Caco-2 (cell line): ENCODE measurements at regions not wholly inside any gene's neighbourhood (a gene's known extent, or its start where the extent isn't known, plus 50 kb on each side); places are given as distances from the start of the nearest gene placed in this dataset.

Source experiments
- BruUV-seq: library from RNA; stranded (reverse); fragments of 400-500 nt; replicated peaks from 2 replicates; lab custom pipeline; 2021; lab: Mats Ljungman, UMichigan
- CTCF ChIA-PET: fragments of 300-600 bp; sonication (Branson Sonifier 250); formaldehyde crosslinking; loops from one replicate; lab custom pipeline; 2022; ENCODE audit warnings: antibody characterized with exemption; lab: Charles Lee
- POLR2A ChIA-PET: fragments of 300-600 bp; sonication (Branson Sonifier 250); formaldehyde crosslinking; loops from one replicate; lab custom pipeline; 2022; ENCODE audit warnings: antibody characterized with exemption; lab: Charles Lee
- DNase-seq, 2 experiments: peaks; one replicate each; pipeline versions ENCODE4 v3.0.0 to v3.0.0-alpha.2; 2020 to 2022
- H3K27me3 ChIP-seq: replicated peaks from 2 replicates; pipeline ENCODE4 v1.6.0; 2011; ENCODE audit warnings: low read length; ENCODE audit not compliant: control insufficient read depth, insufficient read depth
- H3K36me3 ChIP-seq: 2 replicates; pipeline ENCODE4 v1.5.1; 2011; ENCODE audit warnings: low read length; ENCODE audit not compliant: control insufficient read depth, insufficient read depth
- H3K4me1 ChIP-seq: fragments of 250-450 bp; sonication (Bioruptor Pico); 2 replicates; pipeline ENCODE4 v1.5.1; 2020; ENCODE audit warnings: mild to moderate bottlenecking
- H3K4me3 ChIP-seq: 2 replicates; pipeline ENCODE4 v1.5.1; 2011; ENCODE audit warnings: low read depth, mild to moderate bottlenecking, control low read depth, low read length
- H3K9me3 ChIP-seq: fragments of 250-450 bp; sonication (Bioruptor Pico); 2 replicates; pipeline ENCODE4 v1.5.1; 2020; ENCODE audit warnings: mild to moderate bottlenecking, moderate library complexity
- H3K27ac Mint-ChIP-seq: one replicate; pipeline ENCODE4 v1.8.0; 2022; ENCODE audit warnings: mixed read lengths; ENCODE audit not compliant: unreplicated experiment
- H3K27me3 Mint-ChIP-seq: one replicate; pipeline ENCODE4 v1.8.0; 2022; ENCODE audit warnings: mixed read lengths; ENCODE audit not compliant: insufficient read depth, unreplicated experiment
- H3K36me3 Mint-ChIP-seq: one replicate; pipeline ENCODE4 v1.8.0; 2022; ENCODE audit warnings: mild to moderate bottlenecking, mixed read lengths; ENCODE audit not compliant: insufficient read depth, unreplicated experiment
- H3K4me1 Mint-ChIP-seq: one replicate; pipeline ENCODE4 v1.8.0; 2022; ENCODE audit warnings: low read depth, mixed read lengths; ENCODE audit not compliant: unreplicated experiment
- H3K4me3 Mint-ChIP-seq: one replicate; pipeline ENCODE4 v1.8.0; 2022; ENCODE audit warnings: mild to moderate bottlenecking, moderate library complexity, mixed read lengths; ENCODE audit not compliant: unreplicated experiment
- H3K9me3 Mint-ChIP-seq: one replicate; pipeline ENCODE4 v1.8.0; 2022; ENCODE audit warnings: mixed read lengths; ENCODE audit not compliant: unreplicated experiment
- CTCF ChIP-seq, 2 experiments: fragments of 200-600 bp in 1 of 2; IDR thresholded peaks; 1 replicate in 1 of 2; 2 replicates in 1 of 2; pipeline versions ENCODE4 v1.5.1 to v1.8.0; 2011 to 2022; ENCODE audit warnings: antibody characterized with exemption in 1 of 2, control low read depth in 1 of 2, inconsistent platforms in 1 of 2, low read depth in 1 of 2, low read length in 1 of 2, mild to moderate bottlenecking in 1 of 2, moderate library complexity in 1 of 2; ENCODE audit not compliant: insufficient read depth in 1 of 2, severe bottlenecking in 1 of 2, unreplicated experiment in 1 of 2
- intact Hi-C: fragments of 100-400 bp; cut with micrococcal nuclease; formaldehyde crosslinking; loops from one replicate; pipeline ENCODE4 v1.10.0; 2022; ENCODE audit not compliant: unreplicated experiment

GRCh38 chr21:35481005-35481404 lies 431.9 kb upstream of the RUNX1 start:
- TF ChIP-seq CTCF (IDR thresholded peaks at IDR 0.05; ENCODE audit: insufficient read depth in 1 of 2, low read depth in 1 of 2, low read length in 1 of 2, severe bottlenecking in 1 of 2, unreplicated experiment in 1 of 2), result no peak
- no peak overlapping the region for H3K27ac Mint-ChIP-seq
- intact Hi-C loops, result no loop called here
- H3K36me3 Mint-ChIP-seq, result peaks cover 4% of the 10 kb centered on the region
- Histone ChIP-seq H3K36me3 (no peaks in the 10 kb centered on the region), H3K4me3 (no peak overlapping the region), H3K9me3 (no peaks in the 10 kb centered on the region), H3K4me1 (no peaks in the 10 kb centered on the region), H3K27me3 (no peaks in the 10 kb centered on the region)
- BruUV-seq, result no TSS peak
- H3K9me3 Mint-ChIP-seq, result peaks cover 13% of the 10 kb centered on the region
- no peak for DNase-seq
- no peak overlapping the region for H3K4me3 Mint-ChIP-seq
- H3K27me3 Mint-ChIP-seq, result peaks cover 18% of the 10 kb centered on the region
- CTCF ChIA-PET, result no interaction called here
- H3K4me1 Mint-ChIP-seq, result no peaks in the 10 kb centered on the region
- POLR2A ChIA-PET, result no interaction called here

- BruUV-seq, result no TSS peak
Measured at GRCh38 chr21:35479529-35479928, 430.4 kb upstream of the RUNX1 start.

GRCh38 chr21:35479065-35479448 lies 430.0 kb upstream of the RUNX1 start:
- Histone ChIP-seq H3K9me3 (no peaks in the 10 kb centered on the region), H3K27me3 (no peaks in the 10 kb centered on the region), H3K4me3 (no peak overlapping the region), H3K4me1 (no peaks in the 10 kb centered on the region), H3K36me3 (no peaks in the 10 kb centered on the region)
- BruUV-seq, result no TSS peak
- no peak overlapping the region for H3K27ac Mint-ChIP-seq
- no peak for TF ChIP-seq CTCF (IDR thresholded peaks at IDR 0.05; ENCODE audit: insufficient read depth in 1 of 2, low read depth in 1 of 2, low read length in 1 of 2, severe bottlenecking in 1 of 2, unreplicated experiment in 1 of 2)
- H3K4me3 Mint-ChIP-seq, result no peak overlapping the region
- CTCF ChIA-PET, result no interaction called here
- POLR2A ChIA-PET, result no interaction called here
- intact Hi-C loops, result no loop called here
- H3K9me3 Mint-ChIP-seq, result peaks cover 13% of the 10 kb centered on the region
- no peaks in the 10 kb centered on the region for H3K4me1 Mint-ChIP-seq
- DNase-seq, result no peak
- H3K36me3 Mint-ChIP-seq, result peaks cover 1% of the 10 kb centered on the region
- H3K27me3 Mint-ChIP-seq, result peaks cover 5% of the 10 kb centered on the region

More at GRCh38 chr21:35479529-35479928, 430.4 kb upstream of the RUNX1 start:
- Mint-ChIP-seq H3K27me3 (peaks cover 9% of the 10 kb centered on the region), H3K27ac (no peak overlapping the region), H3K4me3 (no peak overlapping the region), H3K4me1 (no peaks in the 10 kb centered on the region), H3K9me3 (peaks cover 13% of the 10 kb centered on the region), H3K36me3 (peaks cover 4% of the 10 kb centered on the region)
- CTCF ChIA-PET, result no interaction called here
- TF ChIP-seq CTCF (IDR thresholded peaks at IDR 0.05; ENCODE audit: insufficient read depth in 1 of 2, low read depth in 1 of 2, low read length in 1 of 2, severe bottlenecking in 1 of 2, unreplicated experiment in 1 of 2), result no peak
- H3K27me3 ChIP-seq, result no peaks in the 10 kb centered on the region
- POLR2A ChIA-PET, result no interaction called here
- no peaks in the 10 kb centered on the region for H3K36me3 ChIP-seq
- no peaks in the 10 kb centered on the region for H3K9me3 ChIP-seq
- no peak overlapping the region for H3K4me3 ChIP-seq
- intact Hi-C loops, result no loop called here
- no peak for DNase-seq
- H3K4me1 ChIP-seq, result no peaks in the 10 kb centered on the region
